SK-N-SH treated with all-trans-retinoic acid at 6 μM for 48 hours (cell line): ENCODE measurements at regions not wholly inside any gene's neighbourhood (a gene's known extent, or its start where the extent isn't known, plus 50 kb on each side); places are given as distances from the start of the nearest gene placed in this dataset.

Experiments used
- ATAC-seq: fragments of 200-7000 bp; cut with Tn5 transposase; 3 replicates; pipeline ENCODE4 v1.9.1; 2020; ENCODE audit warnings: mild to moderate bottlenecking, moderate library complexity
- ARNTL ChIP-seq: fragments of 450-650 bp; formaldehyde crosslinking; IDR thresholded peaks from 2 replicates; pipeline ENCODE4 v1.5.0; 2020; ENCODE audit warnings: low read depth, mild to moderate bottlenecking, moderate library complexity, borderline replicate concordance
- CREB5 ChIP-seq: fragments of 250-450 bp; sonication (Bioruptor Pico); IDR thresholded peaks from 2 replicates; pipeline ENCODE4 v1.5.1; 2020; ENCODE audit warnings: low read depth, mild to moderate bottlenecking, moderate library complexity
- CSDC2 ChIP-seq: fragments of 250-450 bp; sonication (Bioruptor Pico); IDR thresholded peaks from 2 replicates; pipeline ENCODE4 v1.5.0; 2020; ENCODE audit warnings: mild to moderate bottlenecking, moderate library complexity
- ESRRG ChIP-seq: fragments of 250-450 bp; sonication (Bioruptor Pico); IDR thresholded peaks from 2 replicates; pipeline ENCODE4 v1.6.1; 2021; ENCODE audit warnings: mild to moderate bottlenecking
- GLIS3 ChIP-seq: fragments of 250-450 bp; sonication (Bioruptor Pico); IDR thresholded peaks from 2 replicates; pipeline ENCODE4 v1.5.0; 2020; ENCODE audit warnings: mild to moderate bottlenecking, moderate library complexity
- ISL1 ChIP-seq: fragments of 250-450 bp; sonication (Bioruptor Pico); IDR thresholded peaks from 2 replicates; pipeline ENCODE4 v2.1.2; 2022; ENCODE audit warnings: mild to moderate bottlenecking, moderate library complexity
- PATZ1 ChIP-seq: fragments of 250-450 bp; sonication (Bioruptor Pico); IDR thresholded peaks from 2 replicates; pipeline ENCODE4 v1.8.0; 2020; ENCODE audit warnings: mild to moderate bottlenecking, moderate library complexity, borderline replicate concordance
- POU6F1 ChIP-seq: fragments of 250-450 bp; sonication (Bioruptor Pico); IDR thresholded peaks from 2 replicates; pipeline ENCODE4 v1.8.0; 2021; ENCODE audit warnings: low read depth, mild to moderate bottlenecking, moderate library complexity, borderline replicate concordance
- PPARA ChIP-seq: fragments of 250-450 bp; sonication (Bioruptor Pico); IDR thresholded peaks from 2 replicates; pipeline ENCODE4 v1.5.0; 2020; ENCODE audit warnings: mild to moderate bottlenecking, borderline replicate concordance
- RARB ChIP-seq: fragments of 250-450 bp; sonication (Bioruptor Pico); IDR thresholded peaks from 2 replicates; pipeline ENCODE4 v1.8.0; 2021; ENCODE audit warnings: mild to moderate bottlenecking, moderate library complexity
- TOX ChIP-seq: fragments of 250-450 bp; sonication (Bioruptor Pico); IDR thresholded peaks from 2 replicates; pipeline ENCODE4 v1.8.0; 2021; ENCODE audit warnings: mild to moderate bottlenecking, moderate library complexity, borderline replicate concordance
- TSHZ2 ChIP-seq: fragments of 250-450 bp; sonication (Bioruptor Pico); IDR thresholded peaks from 2 replicates; pipeline ENCODE4 v1.5.0; 2020; ENCODE audit warnings: mild to moderate bottlenecking, moderate library complexity
- ZC3H10 ChIP-seq: fragments of 250-450 bp; sonication (Bioruptor Pico); IDR thresholded peaks from 2 replicates; pipeline ENCODE4 v1.5.1; 2021; ENCODE audit warnings: mild to moderate bottlenecking, moderate library complexity
- ZFP3 ChIP-seq: fragments of 250-450 bp; sonication (Bioruptor Pico); IDR thresholded peaks from 2 replicates; pipeline ENCODE4 v1.5.0; 2020; ENCODE audit warnings: mild to moderate bottlenecking, moderate library complexity
- ZFP30 ChIP-seq: fragments of 450-650 bp; formaldehyde crosslinking; IDR thresholded peaks from 2 replicates; pipeline ENCODE4 v1.5.0; 2022; ENCODE audit warnings: mild to moderate bottlenecking, moderate library complexity
- ZNF565 ChIP-seq: fragments of 450-650 bp; formaldehyde crosslinking; conservative IDR thresholded peaks from 2 replicates; pipeline ENCODE4 v1.5.0; 2020; ENCODE audit warnings: low read depth, mild to moderate bottlenecking, moderate library complexity
- ZNF70 ChIP-seq: fragments of 450-650 bp; formaldehyde crosslinking; IDR thresholded peaks from 2 replicates; pipeline ENCODE4 v1.5.0; 2020; ENCODE audit warnings: mild to moderate bottlenecking, moderate library complexity
- ZNF8 ChIP-seq: fragments of 450-650 bp; formaldehyde crosslinking; IDR thresholded peaks from 2 replicates; pipeline ENCODE4 v1.5.0; 2020; ENCODE audit warnings: mild to moderate bottlenecking, moderate library complexity
- TF ChIP-seq, protein P1 (sequence below): fragments of 250-450 bp; sonication (Bioruptor Pico); IDR thresholded peaks from 2 replicates; pipeline ENCODE4 v1.5.1; 2021; ENCODE audit warnings: mild to moderate bottlenecking, moderate library complexity

DNA sequence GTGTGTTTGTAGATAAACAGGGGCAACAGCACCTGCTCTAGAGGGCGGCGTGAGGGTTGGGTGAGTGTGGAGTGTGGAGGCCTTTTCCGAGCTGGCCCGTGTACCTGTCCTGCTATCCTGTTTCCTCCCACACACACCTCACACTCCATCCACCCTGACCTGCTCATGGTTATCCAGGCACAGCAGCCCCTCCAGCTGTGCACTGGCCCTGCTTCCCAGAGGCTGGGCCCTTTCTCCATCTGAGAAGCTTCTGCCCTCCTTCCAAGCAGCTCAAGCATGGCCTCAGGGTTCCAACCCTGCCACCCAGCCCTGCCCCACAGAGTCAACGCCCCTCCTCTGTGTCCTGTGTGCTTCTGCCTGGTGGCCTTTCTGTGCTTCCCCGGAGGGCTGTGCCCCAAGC, 86.9 kb downstream of the SOX1 start:
- ATAC-seq = no peak
- TF ChIP-seq RARB (no peak), ZNF8 (CRISPR knock-in tag) (no peak), ISL1 (CRISPR knock-in tag) (no peak), CSDC2 (CRISPR knock-in tag) (no peak)

DNA sequence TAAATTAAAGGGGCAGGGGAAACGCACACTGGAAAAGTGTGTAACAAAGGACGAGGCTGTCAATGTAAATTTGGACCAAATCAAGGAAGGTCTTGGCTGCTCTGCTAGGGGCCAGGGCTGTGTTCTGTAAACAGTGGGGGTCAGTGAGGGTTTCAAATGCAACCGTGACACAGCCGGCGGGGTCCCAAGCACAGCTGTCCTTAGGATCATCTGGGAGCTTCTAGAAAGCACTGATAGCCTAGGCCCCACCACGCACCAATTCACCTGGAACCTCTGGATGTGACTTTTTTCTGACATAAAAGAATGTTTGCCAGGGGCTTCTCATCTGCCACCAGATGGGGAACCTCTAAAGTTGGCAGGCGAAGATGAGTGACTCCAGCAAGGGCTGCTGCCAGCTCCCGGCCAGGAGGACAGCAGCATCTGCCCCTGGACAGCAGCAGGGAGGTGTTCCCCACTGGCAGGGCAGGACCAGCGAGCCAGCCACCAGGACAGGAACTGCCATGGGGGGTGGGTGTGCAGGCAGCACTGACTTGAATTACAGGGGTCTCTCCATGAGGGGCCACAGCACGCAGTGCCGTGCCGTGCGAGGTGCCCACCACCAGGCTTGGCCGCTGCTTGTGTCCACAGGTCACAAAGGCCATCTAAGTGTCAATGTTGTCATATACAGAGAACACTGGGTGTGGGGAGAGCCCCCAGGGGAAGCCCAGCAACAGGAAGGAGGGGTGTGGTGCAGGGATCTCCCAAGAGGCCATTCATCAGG, 87.5 kb downstream of the SOX1 start:
- no peak for TF ChIP-seq ZFP3
- no peak for ATAC-seq

GRCh38 chr13:112158961-112159360, 92.0 kb downstream of the SOX1 start:
- TF ChIP-seq ZNF70 (no peak), CREB5 (CRISPR knock-in tag) (no peak), GLIS3 (no peak), ZNF565 (CRISPR knock-in tag) (no peak), POU6F1 (CRISPR knock-in tag) (no peak), ARNTL (CRISPR knock-in tag) (no peak), RARB (no peak), ZFP30 (CRISPR knock-in tag) (no peak), CSDC2 (CRISPR knock-in tag) (no peak), ISL1 (CRISPR knock-in tag) (no peak)
- TF ChIP-seq, protein P1, sequence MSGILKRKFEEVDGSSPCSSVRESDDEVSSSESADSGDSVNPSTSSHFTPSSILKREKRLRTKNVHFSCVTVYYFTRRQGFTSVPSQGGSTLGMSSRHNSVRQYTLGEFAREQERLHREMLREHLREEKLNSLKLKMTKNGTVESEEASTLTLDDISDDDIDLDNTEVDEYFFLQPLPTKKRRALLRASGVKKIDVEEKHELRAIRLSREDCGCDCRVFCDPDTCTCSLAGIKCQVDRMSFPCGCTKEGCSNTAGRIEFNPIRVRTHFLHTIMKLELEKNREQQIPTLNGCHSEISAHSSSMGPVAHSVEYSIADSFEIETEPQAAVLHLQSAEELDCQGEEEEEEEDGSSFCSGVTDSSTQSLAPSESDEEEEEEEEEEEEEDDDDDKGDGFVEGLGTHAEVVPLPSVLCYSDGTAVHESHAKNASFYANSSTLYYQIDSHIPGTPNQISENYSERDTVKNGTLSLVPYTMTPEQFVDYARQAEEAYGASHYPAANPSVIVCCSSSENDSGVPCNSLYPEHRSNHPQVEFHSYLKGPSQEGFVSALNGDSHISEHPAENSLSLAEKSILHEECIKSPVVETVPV (CRISPR knock-in tag) = no peak
- no peak for ATAC-seq

DNA sequence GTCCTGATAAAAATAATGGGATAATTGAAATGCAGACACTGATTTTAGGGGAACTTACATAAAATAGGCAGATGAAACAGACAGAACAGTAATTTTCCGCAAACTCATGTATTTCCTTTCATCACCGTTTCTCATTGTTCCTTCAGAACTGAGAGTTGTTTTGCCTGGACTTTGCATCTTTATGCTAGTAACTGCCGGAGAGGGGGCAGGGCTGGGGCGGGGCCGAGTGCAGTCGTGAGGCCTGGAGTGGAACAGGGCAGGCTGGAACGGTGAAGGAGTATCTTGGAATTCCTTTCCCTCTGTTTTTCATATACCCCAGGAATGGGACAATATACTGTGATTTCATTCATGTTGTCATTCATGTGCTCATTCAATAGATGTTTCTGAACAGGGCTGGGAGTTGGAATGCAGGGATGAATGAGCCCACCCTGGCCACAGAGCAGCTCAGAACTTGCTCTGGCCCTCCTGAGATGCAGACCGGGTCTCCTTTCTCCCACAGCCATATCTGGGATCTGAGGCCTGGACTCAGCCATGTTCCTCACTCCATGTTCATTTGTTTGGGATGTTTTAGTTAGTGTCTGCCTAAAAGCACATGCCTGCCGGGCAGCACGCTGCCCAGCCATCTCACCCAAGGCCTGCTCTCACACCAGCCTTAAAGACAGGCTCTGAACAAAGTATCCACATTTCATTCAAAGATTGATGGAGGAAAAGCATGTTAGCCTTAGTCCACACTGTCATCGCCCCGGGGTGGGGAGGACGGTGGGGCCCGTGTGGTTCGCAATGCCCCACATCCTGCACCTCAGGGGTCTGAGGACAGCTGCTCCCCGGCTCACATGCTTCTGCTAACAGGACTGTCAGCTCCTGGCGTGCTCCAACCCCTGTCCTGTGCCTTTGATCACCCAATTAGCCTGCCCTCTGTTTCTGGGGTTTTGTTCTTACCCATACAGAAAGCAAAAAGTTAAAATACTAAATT, 92.9 kb downstream of the SOX1 start:
- ATAC-seq = no peak
- TF ChIP-seq PATZ1 (CRISPR knock-in tag) (no peak), RARB (no peak), TSHZ2 (CRISPR knock-in tag) (no peak), GLIS3 (no peak), ARNTL (CRISPR knock-in tag) (no peak), ZNF565 (CRISPR knock-in tag) (no peak), CSDC2 (CRISPR knock-in tag) (no peak), ZNF8 (CRISPR knock-in tag) (no peak), CREB5 (CRISPR knock-in tag) (no peak), ZFP30 (CRISPR knock-in tag) (no peak), PPARA (CRISPR knock-in tag) (no peak), ZC3H10 (CRISPR knock-in tag) (no peak), ESRRG (CRISPR knock-in tag) (no peak), TOX (CRISPR knock-in tag) (no peak), ZNF70 (no peak)
- TF ChIP-seq, protein P1 (CRISPR knock-in tag) = no peak
- TF ChIP-seq, all 23 proteins: peak for 0
